HUES6 (cell line): ENCODE measurements at regions not wholly inside any gene's neighbourhood (a gene's known extent, or its start where the extent isn't known, plus 50 kb on each side); places are given as distances from the start of the nearest gene placed in this dataset.

Experiments used
- H3K27ac ChIP-seq: 2 replicates; pipeline ENCODE4 v1.7.0; 2013; ENCODE audit warnings: low read depth, mild to moderate bottlenecking, low read length, inconsistent platforms
- H3K27me3 ChIP-seq: 2 replicates; pipeline ENCODE4 v1.6.1; 2013; ENCODE audit warnings: low read length; ENCODE audit not compliant: control insufficient read depth, insufficient read depth
- H3K36me3 ChIP-seq: 2 replicates; pipeline ENCODE4 v1.6.1; 2013; ENCODE audit warnings: low read length; ENCODE audit not compliant: control insufficient read depth, insufficient read depth
- H3K4me1 ChIP-seq: 2 replicates; pipeline ENCODE4 v1.6.1; 2013; ENCODE audit warnings: low read length; ENCODE audit not compliant: control insufficient read depth, insufficient read depth
- H3K4me3 ChIP-seq: 2 replicates; pipeline ENCODE4 v1.5.1; 2013; ENCODE audit warnings: low read depth, low read length
- H3K9ac ChIP-seq: one replicate; pipeline ENCODE4 v1.6.1; 2013; ENCODE audit warnings: mild to moderate bottlenecking, low read length
- H3K9me3 ChIP-seq: 2 replicates; pipeline ENCODE4 v1.6.1; 2013; ENCODE audit warnings: low read depth, low read length; ENCODE audit not compliant: control insufficient read depth, insufficient read depth

DNA sequence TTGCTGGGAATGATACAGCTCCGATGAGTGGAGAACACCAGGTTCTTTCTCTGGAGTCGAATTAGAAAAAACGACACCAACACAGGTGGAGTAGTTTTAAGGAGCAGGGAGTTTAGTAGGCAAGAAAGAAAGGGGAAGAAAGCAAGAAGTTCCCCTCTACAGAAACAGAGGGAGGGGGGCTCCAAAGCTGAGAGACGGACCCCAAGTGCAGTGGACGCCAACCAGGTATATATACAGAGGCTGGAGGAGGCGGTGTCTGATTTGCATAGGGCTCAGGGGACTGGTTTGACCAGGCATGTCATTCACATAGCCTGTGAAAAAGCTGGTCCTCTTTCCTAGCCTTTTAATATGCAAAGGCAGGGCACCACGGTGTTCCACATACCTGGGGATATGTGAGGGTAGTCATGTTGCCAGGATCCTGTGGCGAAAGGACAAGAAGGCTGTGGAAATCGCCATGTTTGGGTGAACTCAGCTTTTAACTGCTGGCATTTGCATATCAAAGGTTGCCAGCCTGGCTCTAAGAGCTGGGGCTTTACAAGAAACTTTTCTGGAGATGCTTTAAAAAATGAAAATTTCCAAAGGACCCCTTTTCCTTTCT is 887.4 kb upstream of the EPHA6 start:
- Histone ChIP-seq H3K27ac (peak overlapping the region; percentile 56), H3K4me3 (no peak overlapping the region)

DNA sequence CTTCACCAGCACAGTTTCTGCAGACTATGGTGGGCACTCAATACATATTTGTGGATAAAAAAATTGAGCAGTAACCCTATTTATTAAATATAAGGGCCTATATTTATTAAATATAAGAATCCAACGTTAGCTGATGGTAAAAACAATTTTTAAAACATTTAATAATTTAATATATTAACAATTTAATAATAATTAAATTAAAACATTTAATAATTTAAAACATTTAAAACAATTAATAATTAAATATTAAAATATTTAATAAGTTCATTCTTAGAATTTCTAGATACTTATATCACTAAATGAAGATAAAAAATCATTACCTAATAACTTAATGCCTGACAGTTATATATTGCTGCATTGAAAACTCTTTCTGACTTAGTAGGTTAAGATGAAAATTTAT is 880.2 kb upstream of the EPHA6 start:
- Histone ChIP-seq H3K4me1 (peaks cover 9% of the 10 kb centered on the region), H3K9ac (no peak overlapping the region), H3K27me3 (no peaks in the 10 kb centered on the region), H3K27ac (no peak overlapping the region), H3K4me3 (no peak overlapping the region), H3K36me3 (no peaks in the 10 kb centered on the region), H3K9me3 (no peaks in the 10 kb centered on the region)

More for the DNA sequence above, 887.4 kb upstream of the EPHA6 start:
- Histone ChIP-seq H3K4me1 (peaks cover 31% of the 10 kb centered on the region), H3K9me3 (0 out of 2 replicates have a peak, but pooled peaks cover 3% of the 10 kb centered on the region), H3K27me3 (no peaks in the 10 kb centered on the region), H3K9ac (no peak overlapping the region), H3K36me3 (no peaks in the 10 kb centered on the region)

DNA sequence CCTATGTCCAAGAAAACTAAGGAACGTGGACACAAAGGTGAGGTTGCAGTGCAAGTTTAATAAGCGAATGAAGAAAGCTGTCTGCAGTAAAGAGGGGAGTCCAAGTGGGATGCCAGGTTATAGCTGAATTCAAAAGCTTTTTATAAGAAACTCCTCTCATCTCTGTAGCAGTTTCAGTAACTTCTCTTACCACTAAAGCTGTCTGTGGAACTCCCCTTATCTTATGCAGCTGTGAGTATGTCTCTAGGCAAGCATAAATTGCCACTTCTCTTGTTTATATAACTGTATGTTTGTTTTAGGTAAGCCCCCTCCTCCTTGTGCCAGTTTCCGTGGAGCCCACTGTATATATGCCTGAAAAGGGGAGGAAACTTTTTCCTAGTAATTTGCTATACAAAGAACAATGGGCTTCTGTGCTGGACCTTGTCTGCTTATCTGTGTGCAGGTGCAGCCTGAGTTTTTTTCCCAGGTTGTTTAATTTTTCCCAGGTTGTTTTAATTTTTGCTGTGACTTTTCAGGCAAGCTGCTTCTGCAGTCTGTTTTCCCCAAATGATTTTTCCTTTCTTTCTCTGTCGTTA is 875.1 kb upstream of the EPHA6 start:
- H3K4me1 ChIP-seq, result no peaks in the 10 kb centered on the region
- H3K9me3 ChIP-seq, result no peaks in the 10 kb centered on the region
- H3K4me3 ChIP-seq, result no peak overlapping the region
- no peak overlapping the region for H3K9ac ChIP-seq
- H3K36me3 ChIP-seq, result no peaks in the 10 kb centered on the region
- H3K27me3 ChIP-seq, result no peaks in the 10 kb centered on the region
- H3K27ac ChIP-seq, result no peak overlapping the region

GRCh38 chr3:95965704-95966336 is 848.6 kb upstream of the EPHA6 start:
- Histone ChIP-seq H3K4me1 (no peaks in the 10 kb centered on the region), H3K36me3 (no peaks in the 10 kb centered on the region), H3K27me3 (no peaks in the 10 kb centered on the region), H3K4me3 (no peak overlapping the region), H3K27ac (no peak overlapping the region), H3K9me3 (no peaks in the 10 kb centered on the region), H3K9ac (no peak overlapping the region)

DNA sequence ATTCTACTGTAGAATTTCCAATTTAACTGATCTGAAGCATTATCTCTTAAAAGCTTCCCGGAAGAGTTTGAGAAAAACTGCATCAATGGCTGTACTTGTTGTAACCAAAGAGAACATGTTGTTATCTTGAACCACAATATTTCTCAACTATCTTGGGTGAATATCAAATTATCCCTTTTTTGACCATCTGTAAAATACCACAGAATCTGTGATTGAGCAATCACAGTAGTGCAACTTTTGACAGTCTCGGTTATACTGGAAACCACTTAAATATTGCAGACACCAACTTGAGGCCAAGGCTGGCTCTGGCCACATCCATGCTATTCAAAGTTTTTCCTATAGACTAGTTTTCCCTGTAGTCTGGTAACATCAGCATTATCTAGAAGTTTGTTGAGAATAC is 842.8 kb upstream of the EPHA6 start:
- Histone ChIP-seq H3K27ac (no peak overlapping the region), H3K4me1 (no peaks in the 10 kb centered on the region), H3K4me3 (no peak overlapping the region), H3K36me3 (no peaks in the 10 kb centered on the region), H3K9ac (no peak overlapping the region), H3K9me3 (no peaks in the 10 kb centered on the region), H3K27me3 (no peaks in the 10 kb centered on the region)

DNA sequence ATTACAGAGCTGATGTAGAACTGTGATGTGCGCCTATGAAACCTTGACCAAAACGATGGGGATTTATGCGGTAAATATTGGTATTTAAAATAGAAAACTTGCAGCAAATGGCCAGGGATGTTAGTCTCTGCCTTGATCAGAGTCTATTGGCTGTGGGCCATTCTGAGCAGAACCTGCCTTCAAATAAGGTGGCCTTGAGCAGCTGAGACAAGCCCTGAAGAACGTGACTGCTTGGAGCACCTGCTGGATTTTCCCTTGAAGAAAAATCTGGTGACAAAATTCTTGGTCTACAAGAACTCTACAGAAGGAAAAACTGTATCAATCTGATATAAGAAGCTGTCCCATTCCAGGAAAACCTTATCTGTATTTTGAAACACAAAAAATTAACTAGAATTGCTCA is 820.1 kb upstream of the EPHA6 start:
- Histone ChIP-seq H3K4me1 (no peaks in the 10 kb centered on the region), H3K9me3 (no peaks in the 10 kb centered on the region), H3K36me3 (no peaks in the 10 kb centered on the region), H3K27ac (no peak overlapping the region), H3K4me3 (no peak overlapping the region), H3K27me3 (no peaks in the 10 kb centered on the region), H3K9ac (no peak overlapping the region)

DNA sequence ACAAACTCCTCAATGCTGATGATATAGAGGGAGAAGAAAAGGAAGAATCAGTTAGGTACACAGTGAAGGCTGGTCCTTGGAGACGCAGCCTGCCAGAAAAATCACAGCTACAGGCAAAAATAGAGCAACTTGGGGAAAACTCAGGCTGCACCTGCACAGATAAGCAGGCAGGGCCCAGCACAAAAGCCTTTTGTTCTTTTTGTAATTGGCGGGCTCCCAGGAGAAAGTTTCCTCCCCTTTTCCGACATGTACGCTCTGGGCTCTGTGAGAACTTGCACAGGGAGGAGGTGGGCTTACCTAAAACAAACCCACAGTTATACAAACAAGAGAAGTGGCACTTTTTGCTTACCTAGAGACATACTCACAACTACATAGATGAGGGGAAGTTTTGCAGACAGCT is 813.4 kb upstream of the EPHA6 start:
- H3K4me1 ChIP-seq, result no peaks in the 10 kb centered on the region
- H3K9me3 ChIP-seq, result peaks cover 2% of the 10 kb centered on the region; the same call in 1 of the 2 replicates
- H3K27ac ChIP-seq, result no peak overlapping the region
- H3K36me3 ChIP-seq, result no peaks in the 10 kb centered on the region
- H3K9ac ChIP-seq, result no peak overlapping the region
- H3K4me3 ChIP-seq, result no peak overlapping the region
- no peaks in the 10 kb centered on the region for H3K27me3 ChIP-seq

- no peaks in the 10 kb centered on the region for H3K9me3 ChIP-seq
- no peak overlapping the region for H3K9ac ChIP-seq
- H3K27me3 ChIP-seq, result no peaks in the 10 kb centered on the region
- H3K36me3 ChIP-seq, result no peaks in the 10 kb centered on the region
- no peaks in the 10 kb centered on the region for H3K4me1 ChIP-seq
- no peak overlapping the region for H3K27ac ChIP-seq
- H3K4me3 ChIP-seq, result no peak overlapping the region
Measured at GRCh38 chr3:96007650-96008195, 806.7 kb upstream of the EPHA6 start.

GRCh38 chr3:96012939-96013338 is 801.5 kb upstream of the EPHA6 start:
- Histone ChIP-seq H3K36me3 (no peaks in the 10 kb centered on the region), H3K27ac (no peak overlapping the region), H3K4me1 (no peaks in the 10 kb centered on the region), H3K4me3 (no peak overlapping the region), H3K9ac (no peak overlapping the region), H3K9me3 (no peaks in the 10 kb centered on the region), H3K27me3 (no peaks in the 10 kb centered on the region)

GRCh38 chr3:96017556-96017955 is 796.8 kb upstream of the EPHA6 start:
- H3K36me3 ChIP-seq, result no peaks in the 10 kb centered on the region
- no peak overlapping the region for H3K27ac ChIP-seq
- H3K4me1 ChIP-seq, result no peaks in the 10 kb centered on the region
- no peak overlapping the region for H3K9ac ChIP-seq
- no peaks in the 10 kb centered on the region for H3K9me3 ChIP-seq
- H3K4me3 ChIP-seq, result no peak overlapping the region
- no peaks in the 10 kb centered on the region for H3K27me3 ChIP-seq

GRCh38 chr3:96022676-96023075 is 791.7 kb upstream of the EPHA6 start:
- Histone ChIP-seq H3K4me3 (no peak overlapping the region), H3K27ac (no peak overlapping the region), H3K9ac (no peak overlapping the region), H3K4me1 (no peaks in the 10 kb centered on the region), H3K9me3 (no peaks in the 10 kb centered on the region), H3K27me3 (no peaks in the 10 kb centered on the region), H3K36me3 (no peaks in the 10 kb centered on the region)
